ENCODE measurements at regions not wholly inside any gene's neighbourhood (a gene's known extent, or its start where the extent isn't known, plus 50 kb on each side); places are given as distances from the start of the nearest gene placed in this dataset.

DNA sequence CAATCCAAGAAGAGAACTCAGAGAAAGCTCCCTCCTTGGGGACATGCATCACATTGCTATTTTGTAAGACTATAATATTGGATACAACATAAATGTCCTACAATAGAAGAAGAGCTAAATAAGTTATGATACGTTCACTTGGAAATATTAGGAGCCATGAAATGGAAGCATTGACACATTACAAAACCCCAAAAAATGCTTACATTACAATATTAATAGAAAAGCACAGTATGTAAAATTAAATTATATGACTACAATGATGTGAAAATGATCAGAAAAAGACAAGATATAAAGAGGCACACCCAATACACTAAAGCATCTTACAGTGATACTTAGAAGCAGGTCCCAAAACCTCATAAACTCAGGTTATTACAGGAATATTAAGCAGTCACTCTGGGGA, 694.1 kb downstream of the TOX3 start:
- TF ChIP-seq CTCF (conservative IDR thresholded peaks at IDR 0.05; ENCODE audit: low read length) (no peak), EZH2phosphoT487 (IDR thresholded peaks at IDR 0.05; ENCODE audit: borderline replicate concordance, low read depth, low read length) (no peak)

All from OCI-LY7 (cell line).